NCI-H1105 treated with DMSO at 0.1 percent for 48 hours (cell line): ENCODE measurements at regions not wholly inside any gene's neighbourhood (a gene's known extent, or its start where the extent isn't known, plus 50 kb on each side); places are given as distances from the start of the nearest gene placed in this dataset.

Experiments used
- DNase-seq: peaks from one replicate; lab custom pipeline; 2025; lab: John Stamatoyannopoulos, UW

DNA sequence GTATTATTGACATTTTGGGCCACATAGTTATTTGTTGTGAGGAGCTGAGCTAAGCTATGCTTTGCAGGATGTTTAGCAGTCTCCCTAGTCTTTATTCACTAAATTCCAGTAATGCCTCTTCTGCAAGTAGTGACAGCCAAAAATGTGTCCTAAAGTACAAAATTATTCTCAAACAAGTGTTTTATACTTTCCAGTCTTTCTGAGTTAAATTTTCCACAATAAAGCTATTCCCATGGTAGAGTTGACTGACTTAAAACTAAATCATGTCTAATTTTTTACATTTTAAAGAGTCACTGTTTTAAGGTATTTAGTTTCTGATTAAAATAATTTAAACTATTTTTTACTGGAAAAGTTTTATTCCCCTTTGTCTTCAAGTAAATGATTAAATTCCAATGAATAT lies 717.8 kb upstream of the HS3ST5 start:
- no peak for DNase-seq

DNA sequence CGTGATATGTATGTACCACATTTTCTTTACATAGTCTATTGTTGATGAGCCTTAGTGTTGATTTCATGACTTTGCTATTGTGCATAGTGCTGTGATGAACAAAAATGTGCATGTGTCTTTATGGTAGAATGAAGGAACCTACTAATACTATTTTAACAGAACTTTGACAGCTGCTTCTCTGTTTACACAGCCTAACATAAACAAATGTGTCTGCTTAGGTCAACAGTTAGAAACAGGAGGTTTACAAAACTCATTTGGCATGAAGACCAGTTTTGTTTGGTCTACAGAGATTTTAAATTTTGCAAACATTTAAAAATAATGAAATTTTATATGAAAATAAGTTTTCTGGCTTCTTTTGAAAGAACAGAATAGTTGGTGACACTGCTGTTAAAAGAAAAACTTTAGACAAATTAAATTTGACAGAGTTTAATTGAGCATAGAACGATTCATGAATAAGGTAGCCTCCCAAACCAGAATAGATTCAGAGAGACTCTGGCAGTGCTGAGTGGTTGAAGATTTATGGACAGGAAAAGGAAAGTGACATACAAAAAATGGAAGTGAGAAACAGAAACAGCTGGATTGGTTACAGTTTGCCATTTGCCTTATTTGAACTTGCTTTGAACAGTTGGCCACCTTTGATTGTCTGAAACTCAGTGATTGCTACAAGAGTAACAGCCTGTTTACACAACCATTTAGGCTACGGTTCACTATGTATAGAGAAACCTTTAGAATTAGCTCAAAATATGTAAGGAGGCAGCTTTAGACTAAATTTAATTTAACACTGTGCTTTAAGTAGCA lies 715.8 kb upstream of the HS3ST5 start:
- DNase-seq: no peak

DNA sequence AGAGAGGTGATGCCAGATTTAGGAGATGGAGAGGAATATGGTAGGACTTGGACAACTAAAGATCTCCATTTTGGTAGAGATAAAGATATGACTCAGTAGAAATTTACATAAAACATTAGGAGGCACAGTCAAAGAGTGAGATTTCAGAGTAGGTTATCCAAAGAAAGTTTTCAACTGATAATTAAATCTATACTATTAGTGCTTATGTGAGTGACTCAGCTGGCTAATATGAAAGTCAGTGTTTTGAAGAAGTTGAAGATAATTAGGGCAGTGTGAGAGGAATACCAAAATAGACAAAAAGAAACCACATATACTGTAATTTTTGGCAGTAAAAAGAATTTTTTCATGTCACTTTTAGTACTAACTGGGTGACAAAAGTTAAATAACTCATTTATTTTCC lies 712.8 kb upstream of the HS3ST5 start:
- DNase-seq: no peak

DNA sequence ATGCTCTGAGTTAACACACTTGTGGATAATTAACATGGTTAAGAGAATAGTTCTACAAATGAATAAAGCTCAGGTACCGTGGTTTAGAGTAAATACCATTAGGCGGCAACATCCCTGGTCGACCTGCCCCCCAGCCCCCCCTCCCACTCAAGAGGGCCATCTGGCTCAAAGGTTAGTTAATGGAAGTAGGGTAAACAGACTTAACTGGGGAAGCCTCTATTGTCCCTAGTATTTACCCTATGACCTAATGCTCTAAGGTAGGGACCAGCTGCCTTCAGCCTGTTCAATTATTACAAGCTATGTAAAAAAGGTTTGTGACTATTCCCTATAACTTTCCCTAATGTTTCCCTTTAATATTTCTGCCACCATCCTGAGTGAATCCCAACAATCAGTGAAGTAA lies 711.4 kb upstream of the HS3ST5 start:
- DNase-seq: peak; percentile 55

DNA sequence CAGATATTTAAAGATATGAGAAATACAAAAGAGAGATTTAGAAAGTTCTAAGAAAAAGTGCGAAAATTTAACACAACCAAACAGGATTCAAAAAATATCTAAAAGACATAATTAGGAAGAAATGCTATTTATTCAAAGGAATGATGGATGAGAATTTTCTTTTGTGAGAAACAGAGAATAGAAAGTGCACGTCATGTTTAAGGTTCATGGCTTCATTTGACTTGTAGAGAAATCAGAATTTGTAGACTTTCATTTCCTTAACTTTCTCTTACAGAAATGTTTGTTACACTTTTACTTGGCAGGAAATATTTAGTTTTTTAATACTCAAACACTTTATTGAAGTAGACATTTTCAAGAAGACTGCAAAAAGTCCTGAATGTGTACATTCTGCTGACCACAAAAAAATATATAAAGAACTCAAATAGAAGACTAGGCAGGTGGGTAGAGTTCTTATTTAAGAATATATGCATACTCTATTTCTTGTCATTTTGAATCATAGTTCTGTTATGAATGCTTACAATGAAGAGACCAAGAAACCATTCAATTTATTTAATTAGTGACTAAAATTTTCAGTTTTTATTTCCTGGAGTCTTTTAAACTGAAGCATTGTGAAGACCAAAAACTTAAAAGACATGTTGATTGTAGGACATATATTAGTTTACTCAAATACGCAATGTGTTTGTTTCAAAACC lies 710.5 kb upstream of the HS3ST5 start:
- no peak for DNase-seq

DNA sequence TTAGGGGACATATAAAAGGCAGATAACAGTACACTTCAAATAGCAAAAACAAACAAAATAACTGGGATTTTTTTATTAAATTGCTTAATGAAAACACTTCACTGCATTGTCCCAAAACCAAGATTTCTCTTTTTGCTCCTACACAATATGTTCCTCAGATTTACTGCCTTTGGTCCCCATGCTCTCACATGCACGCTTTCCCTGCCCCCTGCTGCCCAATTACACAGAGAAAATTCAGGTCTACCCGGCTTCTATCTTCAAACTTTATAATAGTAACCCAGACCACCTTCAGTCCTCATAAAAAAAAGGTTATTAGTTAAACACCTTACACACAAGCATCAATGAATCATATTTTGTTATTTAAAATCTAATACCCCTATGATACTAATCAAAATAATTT lies 673.8 kb upstream of the HS3ST5 start:
- no peak for DNase-seq

DNA sequence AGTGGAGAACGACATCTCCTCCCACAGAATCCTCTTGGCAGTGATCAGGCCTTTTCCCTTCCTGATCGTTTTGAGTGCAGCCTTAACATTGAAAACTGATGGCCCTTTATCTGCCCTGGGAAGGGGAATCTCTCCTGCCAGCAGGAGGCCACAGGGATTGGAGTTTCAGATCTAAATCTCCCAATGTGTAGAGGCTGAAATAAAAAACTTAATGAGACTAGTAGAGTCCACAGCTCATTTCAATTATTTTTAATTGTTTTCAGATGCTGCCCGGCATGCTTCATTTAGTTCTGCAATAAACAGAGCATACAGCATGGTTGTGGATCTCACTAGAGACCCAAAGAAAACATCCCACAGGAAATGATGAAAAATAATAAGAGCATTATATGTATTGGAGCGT lies 662.2 kb upstream of the HS3ST5 start:
- DNase-seq: no peak

DNA sequence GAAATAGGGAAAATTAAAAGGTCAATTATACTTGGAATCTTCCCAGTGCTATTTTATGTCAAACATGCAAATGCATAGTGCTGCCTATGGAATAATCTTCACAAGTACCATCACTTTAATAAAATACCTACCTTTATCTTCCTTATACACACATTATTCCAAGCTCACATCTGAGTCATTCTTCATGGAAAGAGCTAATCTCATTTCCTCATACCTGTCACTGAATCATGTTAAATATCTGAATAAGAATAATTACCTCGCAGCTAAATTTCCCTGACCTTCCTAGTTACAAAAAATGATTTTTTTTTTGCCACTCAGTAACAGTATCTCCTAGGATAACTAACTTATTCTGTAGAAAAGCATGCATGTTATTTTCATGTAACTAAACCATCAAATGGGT lies 661.4 kb upstream of the HS3ST5 start:
- no peak for DNase-seq

DNA sequence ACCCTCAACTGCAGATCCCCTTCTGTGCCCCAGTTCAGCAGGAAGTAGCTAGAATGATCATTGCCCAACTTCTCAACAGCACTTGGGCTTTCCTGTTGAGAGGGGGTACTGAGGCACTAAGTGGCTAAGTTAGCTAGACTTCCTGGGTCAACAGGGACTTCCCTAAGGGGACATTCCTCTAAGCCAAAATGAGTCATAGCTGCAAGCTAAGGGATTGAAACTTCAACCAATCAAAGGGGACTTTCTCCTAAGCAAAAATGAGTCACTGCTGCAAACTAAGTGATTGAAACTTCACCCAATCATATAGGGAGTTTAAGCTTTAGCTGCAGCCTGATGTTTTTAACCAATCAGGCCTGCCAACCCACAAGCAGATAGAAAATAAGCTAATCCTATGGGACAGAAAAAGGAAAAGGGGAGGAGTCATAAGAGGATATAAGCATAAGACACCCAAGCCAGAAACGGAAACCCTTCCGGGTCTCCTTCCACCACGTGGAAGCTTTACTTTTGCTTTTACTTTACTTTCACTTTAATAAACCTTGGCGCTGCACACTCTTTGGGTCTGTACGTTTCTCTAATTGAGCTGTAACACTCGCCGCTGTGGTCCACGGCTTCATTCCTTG lies 659.0 kb upstream of the HS3ST5 start:
- no peak for DNase-seq

DNA sequence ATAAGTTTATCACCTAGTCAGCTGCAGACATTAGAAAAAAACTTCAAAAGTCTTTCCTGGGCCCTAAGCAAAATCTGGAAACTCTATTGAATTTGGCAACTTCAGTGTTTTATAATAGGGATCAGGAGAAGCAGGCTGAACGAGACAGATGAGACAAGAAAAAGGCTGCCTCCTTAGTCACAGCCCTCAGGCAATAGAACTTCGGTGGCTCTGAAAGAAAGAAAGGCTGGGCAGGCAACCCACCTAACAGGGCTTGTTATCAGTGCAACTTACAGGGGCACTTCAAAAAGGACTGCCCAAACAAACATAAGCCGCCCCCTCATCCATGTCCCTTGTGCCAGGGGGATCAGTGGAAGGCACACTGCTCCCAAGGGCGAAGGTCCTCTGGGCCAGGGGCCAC lies 657.9 kb upstream of the HS3ST5 start:
- no peak for DNase-seq

DNA sequence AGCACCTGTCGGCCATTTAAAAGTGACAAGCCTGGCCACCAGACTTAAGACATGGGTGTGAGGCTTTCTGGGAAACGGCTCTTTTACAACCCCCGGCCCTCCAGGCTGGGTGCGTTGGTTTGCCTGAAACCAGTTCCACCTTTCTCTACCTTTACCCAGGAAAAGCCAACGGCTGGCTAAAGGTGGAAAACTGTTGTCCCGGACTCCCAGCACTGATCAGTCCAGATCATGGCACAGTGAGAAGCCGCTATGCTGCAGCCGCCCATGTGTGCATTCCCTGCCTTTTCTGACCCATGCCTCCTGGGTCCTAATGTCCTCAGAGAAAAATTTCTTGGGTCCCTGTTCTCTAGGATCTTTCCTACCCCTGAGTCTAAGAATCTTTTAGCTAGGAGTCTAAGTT lies 655.7 kb upstream of the HS3ST5 start:
- no peak for DNase-seq

DNA sequence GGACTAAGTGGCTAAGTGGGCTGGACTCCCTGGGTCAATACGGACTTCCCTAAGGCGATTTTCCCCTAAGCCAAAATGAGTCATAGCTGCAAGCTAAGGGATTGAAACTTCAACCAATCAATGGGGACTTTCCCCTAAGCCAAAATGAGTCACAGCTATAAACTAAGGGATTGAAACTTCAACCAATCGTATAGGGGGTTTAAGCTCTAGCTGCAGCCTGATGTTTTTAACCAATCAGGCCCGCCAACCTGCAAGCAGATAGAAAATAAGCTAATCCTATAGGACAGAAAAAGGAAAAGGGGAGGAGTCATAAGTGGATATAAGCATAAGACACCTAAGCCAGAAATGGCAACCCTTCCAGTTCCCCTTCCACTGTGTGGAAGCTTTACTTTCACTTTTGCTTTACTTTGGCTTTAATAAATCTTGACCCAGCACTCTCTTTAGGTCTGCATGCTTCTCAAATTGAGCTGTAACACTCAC lies 655.0 kb upstream of the HS3ST5 start:
- DNase-seq: no peak

DNA sequence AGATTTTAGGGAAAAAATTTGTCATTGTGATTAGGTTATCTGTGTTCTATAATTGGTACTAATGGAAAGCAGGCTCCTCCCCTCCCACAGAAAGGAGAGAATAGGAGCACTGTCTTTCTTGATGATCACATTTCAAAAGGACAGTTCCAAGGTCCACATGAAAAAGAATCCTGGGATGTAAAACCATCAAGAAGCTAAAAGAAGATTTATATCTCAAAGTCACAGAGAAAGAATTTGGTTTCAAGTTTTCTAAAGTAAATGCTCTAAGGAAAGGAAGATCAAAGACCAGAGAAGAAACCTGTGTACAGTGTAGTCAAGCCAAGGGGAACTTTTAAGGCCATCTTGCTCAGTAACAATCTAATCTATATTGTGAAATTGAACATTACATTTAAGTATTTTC lies 652.7 kb upstream of the HS3ST5 start:
- no peak for DNase-seq

DNA sequence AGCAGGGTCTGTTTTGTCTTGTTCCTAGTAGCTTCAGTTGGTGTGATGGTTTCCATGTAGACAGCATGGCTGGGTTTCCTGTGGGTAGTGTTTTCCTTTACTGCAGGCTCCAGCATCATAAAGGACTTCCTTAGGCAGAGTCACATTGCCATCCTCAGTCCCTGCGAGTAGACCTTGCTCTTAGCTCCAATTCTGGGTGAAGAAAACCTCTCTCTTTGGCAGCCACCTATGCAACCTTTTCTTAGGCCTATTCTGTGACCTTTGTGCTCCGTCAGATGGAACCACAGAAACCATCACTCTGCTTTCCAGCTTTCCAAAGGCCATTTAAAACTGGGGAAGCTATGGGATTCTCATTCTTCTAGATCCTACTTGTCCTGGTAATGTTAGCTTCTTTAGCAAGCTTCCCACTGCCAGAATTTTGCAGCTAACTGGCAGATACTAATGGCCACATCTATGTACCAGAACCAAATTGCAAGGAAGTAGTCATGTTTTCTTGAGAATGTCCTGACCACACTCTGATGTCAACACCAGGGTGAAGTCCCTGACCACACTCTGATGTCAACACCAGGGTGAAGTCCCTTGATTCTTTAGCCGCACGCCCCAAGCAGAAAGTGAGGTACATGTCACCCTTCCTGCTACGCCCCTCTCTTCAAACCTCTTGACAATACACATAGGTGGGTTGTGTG lies 646.6 kb upstream of the HS3ST5 start:
- DNase-seq: no peak

DNA sequence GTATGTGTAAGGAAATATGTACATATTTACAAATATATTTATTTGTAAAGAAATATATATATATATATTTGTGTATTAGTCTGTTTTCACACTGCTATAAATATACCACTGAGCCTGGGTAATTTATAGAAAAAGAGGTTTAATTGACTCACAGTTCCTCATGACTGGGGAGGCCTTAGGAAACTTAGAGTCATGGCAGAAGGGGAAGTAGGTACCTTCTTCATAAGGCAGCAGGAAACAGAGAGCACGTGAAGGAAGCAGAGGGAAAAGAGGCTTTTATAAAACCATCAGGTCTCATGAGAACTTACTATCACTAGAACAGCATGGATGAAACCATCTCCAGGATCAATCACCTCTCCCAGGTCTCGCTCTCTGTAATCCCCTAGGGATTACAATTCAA lies 644.5 kb upstream of the HS3ST5 start:
- no peak for DNase-seq

DNA sequence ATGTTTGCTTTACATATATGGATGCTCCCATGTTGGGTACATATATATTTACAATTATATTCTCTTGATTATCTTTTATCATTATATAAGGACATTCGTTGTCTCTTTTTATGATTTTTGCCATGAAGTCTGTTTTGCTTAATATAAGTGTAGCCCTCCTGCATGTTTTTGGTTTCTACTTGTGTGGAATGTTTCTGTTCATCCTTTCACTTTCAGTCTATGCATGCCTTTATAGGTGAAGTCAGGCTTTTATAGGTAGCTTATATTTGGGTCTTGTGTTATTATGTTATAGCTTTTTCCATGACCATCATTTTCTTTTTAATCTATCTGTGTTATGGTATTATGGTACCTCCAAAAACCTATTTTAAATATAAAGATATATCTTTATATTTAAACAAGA lies 612.5 kb upstream of the HS3ST5 start:
- no peak for DNase-seq

DNA sequence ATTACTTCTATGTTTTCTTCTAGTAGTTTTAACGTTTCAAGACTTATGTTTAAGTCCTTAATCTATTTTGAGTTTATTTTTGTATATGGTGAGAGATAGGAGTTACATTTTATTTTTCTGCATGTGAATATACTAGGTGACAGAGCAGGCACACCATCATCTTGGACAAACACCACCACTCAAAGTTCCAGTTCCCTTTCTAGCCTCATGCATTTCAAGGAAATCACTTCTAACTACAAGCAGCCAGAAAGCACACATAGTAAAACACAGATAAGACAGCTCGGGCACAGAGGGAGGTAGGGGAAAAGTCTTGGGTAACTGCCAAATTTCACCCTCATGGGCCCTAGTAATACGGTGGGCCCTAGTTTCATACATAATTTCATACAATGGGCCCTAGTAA lies 609.4 kb upstream of the HS3ST5 start:
- DNase-seq: no peak

DNA sequence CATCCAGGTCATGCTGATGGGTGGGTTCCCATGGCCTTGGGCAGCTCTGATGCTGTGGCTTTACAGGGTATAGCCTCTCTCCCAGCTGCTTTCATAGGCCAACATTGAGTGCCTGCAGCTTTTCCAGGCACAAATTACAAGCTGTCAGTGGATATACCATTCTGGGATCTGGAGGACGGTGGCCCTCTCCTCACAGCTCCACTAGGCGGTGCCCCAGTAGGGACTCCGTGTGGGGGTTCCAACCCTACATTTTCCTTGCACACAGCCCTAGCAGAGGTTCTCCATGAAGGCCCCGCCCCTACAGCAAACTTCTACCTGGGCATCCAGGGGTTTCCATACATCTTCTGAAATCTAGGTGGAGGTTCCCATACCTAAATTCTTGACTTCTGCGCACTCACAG lies 602.6 kb upstream of the HS3ST5 start:
- no peak for DNase-seq

DNA sequence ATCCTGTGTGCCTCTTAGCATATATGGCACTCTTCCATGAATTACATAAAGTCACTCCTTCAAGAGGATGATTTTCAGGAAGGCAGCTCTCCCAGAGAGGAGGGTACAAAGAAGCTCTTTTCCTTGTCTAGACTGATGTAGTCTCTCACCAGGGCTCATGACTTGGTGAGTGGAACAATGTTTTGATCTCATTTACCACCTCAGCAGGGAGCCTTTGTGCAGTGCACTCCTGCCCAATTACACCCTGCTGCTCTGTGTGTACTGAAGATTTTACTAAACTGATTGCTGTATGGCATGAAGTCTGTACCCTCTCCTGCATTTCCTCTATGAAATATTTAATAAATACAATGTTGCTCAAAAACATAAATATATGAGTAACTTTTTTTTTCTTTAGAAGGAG lies 598.3 kb upstream of the HS3ST5 start:
- DNase-seq: no peak

DNA sequence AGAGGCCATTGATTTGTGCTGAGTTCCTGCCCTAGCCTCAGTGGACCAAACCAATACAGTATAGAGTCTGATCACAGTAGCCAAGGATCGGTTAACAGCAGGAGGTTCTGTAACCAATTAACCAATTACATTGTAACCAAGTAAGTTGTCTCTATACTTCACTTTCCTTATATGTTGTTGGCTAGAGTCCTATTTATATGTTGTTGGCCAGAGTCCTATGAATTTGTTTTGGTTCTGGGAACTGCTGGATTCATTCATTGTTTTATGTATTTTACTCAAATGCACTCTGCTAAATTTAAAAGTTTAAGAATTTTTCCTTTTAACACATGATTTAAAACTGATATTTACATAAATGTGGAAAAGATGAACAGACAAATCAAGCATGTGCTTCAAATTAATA lies 597.4 kb upstream of the HS3ST5 start:
- DNase-seq: no peak

DNA sequence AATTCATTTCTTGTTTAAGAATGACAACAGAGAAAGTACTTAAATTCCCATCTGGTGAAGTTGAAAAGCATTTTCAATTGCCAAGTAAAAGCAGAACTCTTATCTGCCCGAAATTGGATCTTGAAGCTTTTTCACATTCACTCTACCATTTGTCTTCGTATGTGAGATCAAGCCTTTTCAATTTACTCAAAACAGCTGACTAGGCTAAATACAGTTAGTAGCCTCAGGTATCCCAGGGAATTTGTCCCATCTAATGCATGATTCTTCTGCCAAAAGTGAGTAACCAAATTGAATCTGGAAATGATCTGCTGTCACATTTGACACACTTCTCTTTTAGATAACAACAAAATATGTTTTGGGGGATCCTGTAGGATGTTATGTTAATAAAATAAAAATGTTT lies 596.8 kb upstream of the HS3ST5 start:
- DNase-seq: no peak

DNA sequence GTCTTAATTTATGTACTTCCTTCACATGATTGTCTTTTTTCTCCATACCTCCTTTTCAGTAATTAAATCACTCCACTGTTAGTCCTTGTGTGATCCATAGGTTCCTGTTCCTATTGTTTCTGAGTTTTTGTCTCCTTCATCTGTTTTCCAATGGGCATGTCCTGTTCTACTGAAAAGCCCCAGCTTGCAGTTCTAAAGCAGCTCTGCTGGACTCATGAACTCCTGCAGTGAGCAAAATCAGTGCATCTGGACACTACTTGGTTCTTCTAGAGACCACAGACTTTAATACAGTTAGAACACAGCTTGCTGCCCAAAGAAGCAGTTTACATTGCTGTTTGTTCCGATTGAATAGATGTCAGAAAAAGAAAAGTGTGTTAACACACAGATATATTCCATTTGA lies 593.3 kb upstream of the HS3ST5 start:
- DNase-seq: no peak

DNA sequence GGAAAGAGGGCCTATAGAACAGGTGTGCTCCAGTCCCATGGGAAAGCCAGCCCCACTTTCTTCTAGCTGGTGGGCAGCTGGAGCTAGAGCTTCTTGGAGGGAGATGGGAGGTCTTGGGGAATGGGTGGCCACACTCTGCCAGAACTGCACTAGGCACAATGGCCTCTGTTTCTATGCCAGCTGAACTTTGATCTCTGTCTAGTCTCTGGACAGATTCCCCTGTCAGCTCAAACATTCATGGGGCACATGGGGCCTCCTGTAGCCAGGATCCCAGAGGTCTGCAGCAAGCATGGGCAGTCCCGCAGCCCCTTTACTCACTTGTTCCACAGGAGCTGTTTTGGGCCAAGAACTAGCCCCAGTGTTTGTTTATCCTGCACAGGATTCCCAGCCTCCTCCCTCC lies 591.3 kb upstream of the HS3ST5 start:
- no peak for DNase-seq
